Hepatocyte (in vitro differentiated cells): ENCODE measurements at regions not wholly inside any gene's neighbourhood (a gene's known extent, or its start where the extent isn't known, plus 50 kb on each side); places are given as distances from the start of the nearest gene placed in this dataset.

Experiments used
- EZH2 ChIP-seq: fragments of 200-600 bp; sonication (generic); IDR thresholded peaks from 2 replicates; pipeline ENCODE4 v1.6.1; 2016; ENCODE audit warnings: antibody characterized with exemption, mild to moderate bottlenecking, borderline replicate concordance
- EZH2phosphoT487 ChIP-seq: fragments of 200-600 bp; sonication (generic); IDR thresholded peaks from one replicate; pipeline ENCODE4 v1.6.1; 2018; ENCODE audit warnings: antibody characterized with exemption, mild to moderate bottlenecking, low read depth, moderate library complexity; ENCODE audit not compliant: unreplicated experiment, severe bottlenecking
- TF ChIP-seq, protein P1 (sequence below): fragments of 200-600 bp; sonication (generic); IDR thresholded peaks from 2 replicates; pipeline ENCODE4 v1.5.1; 2016; ENCODE audit warnings: antibody characterized with exemption, mild to moderate bottlenecking; ENCODE audit not compliant: poor library complexity

DNA sequence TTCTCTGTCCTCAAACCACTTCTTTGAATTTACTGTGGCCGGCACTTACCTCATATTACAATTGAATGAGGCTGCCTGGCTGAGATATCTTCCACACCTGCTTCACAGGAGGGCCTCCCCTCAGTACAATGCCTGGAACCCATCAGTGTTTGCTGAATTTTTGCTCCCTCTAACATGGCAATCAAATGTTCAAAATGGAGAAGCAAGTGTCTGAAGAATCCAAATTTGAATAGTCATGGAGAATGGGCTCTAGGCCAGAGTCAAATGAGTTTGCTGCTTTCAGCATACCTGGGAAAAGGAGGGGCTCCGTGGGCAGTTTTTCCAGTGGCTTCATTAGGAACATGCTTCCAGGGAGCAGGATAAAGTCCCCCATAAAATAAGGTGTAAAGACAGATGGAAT is 564.8 kb downstream of the UTRN start:
- TF ChIP-seq, protein P1, sequence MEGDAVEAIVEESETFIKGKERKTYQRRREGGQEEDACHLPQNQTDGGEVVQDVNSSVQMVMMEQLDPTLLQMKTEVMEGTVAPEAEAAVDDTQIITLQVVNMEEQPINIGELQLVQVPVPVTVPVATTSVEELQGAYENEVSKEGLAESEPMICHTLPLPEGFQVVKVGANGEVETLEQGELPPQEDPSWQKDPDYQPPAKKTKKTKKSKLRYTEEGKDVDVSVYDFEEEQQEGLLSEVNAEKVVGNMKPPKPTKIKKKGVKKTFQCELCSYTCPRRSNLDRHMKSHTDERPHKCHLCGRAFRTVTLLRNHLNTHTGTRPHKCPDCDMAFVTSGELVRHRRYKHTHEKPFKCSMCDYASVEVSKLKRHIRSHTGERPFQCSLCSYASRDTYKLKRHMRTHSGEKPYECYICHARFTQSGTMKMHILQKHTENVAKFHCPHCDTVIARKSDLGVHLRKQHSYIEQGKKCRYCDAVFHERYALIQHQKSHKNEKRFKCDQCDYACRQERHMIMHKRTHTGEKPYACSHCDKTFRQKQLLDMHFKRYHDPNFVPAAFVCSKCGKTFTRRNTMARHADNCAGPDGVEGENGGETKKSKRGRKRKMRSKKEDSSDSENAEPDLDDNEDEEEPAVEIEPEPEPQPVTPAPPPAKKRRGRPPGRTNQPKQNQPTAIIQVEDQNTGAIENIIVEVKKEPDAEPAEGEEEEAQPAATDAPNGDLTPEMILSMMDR = no peak
- TF ChIP-seq EZH2phosphoT487 (no peak), EZH2 (no peak)
